ENCODE measurements at regions not wholly inside any gene's neighbourhood (a gene's known extent, or its start where the extent isn't known, plus 50 kb on each side); places are given as distances from the start of the nearest gene placed in this dataset.

DNA sequence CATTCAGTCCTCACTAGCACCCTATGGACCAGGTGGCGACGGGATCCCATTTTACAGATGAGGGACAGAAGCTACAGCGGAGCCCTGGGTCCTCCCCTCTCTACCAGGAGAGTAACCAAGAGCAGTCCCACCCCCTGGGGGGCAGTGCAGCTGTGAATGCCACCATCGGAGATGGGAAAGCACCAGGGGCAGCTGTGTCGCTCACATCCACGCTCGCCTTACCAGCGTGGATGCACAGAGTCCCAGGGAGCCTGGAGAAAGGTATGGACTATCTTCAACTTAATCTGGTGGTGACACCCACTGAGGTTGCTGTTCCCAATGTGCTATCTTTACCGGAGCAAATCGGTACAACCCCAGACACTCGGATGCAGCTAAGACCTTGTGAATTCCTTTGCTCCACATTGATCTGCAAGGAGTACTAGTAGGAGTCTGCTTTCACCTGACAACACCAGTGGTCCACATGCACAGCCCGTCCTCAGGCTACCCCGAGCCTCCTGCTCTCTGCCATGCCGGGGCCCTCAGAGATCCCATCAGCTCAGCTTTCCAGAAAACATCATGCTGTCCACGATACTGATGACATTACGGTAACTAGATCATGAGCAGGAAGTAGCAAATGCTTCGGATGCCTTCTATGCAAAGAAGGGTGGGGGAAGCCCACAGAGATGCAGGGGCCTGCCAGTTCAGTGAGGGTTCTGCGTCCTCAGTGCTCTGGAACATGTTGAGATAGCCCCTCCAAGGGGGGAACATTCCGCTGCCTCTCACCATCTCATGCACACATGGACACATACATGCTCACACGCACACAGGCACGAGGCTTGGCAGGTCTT, 126.0 kb downstream of the CTTN start:
- no peak for DNase-seq (ENCODE audit: low spot score)
- WGBS = 79% methylated on average over 21 of the region's 21 CpGs
- no peak overlapping the region for H3K27ac ChIP-seq (ENCODE audit: low read depth in 1 of 2, low read length in 2 of 2)
- TF ChIP-seq YY1 (IDR thresholded peaks at IDR 0.05) (no peak), HNF4G (IDR thresholded peaks at IDR 0.05) (no peak), TAF1 (conservative IDR thresholded peaks at IDR 0.05) (no peak), JUND (IDR thresholded peaks at IDR 0.05) (no peak), SP1 (IDR thresholded peaks at IDR 0.05) (no peak), FOXA2 (IDR thresholded peaks at IDR 0.05) (no peak), HNF4A (conservative IDR thresholded peaks at IDR 0.05) (no peak), FOXA1 (IDR thresholded peaks at IDR 0.05) (no peak)
- TF ChIP-seq, protein P1, sequence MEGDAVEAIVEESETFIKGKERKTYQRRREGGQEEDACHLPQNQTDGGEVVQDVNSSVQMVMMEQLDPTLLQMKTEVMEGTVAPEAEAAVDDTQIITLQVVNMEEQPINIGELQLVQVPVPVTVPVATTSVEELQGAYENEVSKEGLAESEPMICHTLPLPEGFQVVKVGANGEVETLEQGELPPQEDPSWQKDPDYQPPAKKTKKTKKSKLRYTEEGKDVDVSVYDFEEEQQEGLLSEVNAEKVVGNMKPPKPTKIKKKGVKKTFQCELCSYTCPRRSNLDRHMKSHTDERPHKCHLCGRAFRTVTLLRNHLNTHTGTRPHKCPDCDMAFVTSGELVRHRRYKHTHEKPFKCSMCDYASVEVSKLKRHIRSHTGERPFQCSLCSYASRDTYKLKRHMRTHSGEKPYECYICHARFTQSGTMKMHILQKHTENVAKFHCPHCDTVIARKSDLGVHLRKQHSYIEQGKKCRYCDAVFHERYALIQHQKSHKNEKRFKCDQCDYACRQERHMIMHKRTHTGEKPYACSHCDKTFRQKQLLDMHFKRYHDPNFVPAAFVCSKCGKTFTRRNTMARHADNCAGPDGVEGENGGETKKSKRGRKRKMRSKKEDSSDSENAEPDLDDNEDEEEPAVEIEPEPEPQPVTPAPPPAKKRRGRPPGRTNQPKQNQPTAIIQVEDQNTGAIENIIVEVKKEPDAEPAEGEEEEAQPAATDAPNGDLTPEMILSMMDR (IDR thresholded peaks at IDR 0.05; ENCODE audit: low read depth, low read length, missing input control) = no peak
- TF ChIP-seq, protein P2, sequence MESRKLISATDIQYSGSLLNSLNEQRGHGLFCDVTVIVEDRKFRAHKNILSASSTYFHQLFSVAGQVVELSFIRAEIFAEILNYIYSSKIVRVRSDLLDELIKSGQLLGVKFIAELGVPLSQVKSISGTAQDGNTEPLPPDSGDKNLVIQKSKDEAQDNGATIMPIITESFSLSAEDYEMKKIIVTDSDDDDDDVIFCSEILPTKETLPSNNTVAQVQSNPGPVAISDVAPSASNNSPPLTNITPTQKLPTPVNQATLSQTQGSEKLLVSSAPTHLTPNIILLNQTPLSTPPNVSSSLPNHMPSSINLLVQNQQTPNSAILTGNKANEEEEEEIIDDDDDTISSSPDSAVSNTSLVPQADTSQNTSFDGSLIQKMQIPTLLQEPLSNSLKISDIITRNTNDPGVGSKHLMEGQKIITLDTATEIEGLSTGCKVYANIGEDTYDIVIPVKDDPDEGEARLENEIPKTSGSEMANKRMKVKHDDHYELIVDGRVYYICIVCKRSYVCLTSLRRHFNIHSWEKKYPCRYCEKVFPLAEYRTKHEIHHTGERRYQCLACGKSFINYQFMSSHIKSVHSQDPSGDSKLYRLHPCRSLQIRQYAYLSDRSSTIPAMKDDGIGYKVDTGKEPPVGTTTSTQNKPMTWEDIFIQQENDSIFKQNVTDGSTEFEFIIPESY (IDR thresholded peaks at IDR 0.05) = no peak
- no peaks in the 10 kb centered on the region for H3K27me3 ChIP-seq (ENCODE audit: control insufficient read depth in 4 of 4, insufficient read depth in 4 of 4, low read length in 3 of 4)
- H3K36me3 ChIP-seq (ENCODE audit: control insufficient read depth in 4 of 4, insufficient read depth in 3 of 4, low read depth in 1 of 4, low read length in 3 of 4) = no peaks in the 10 kb centered on the region
- no peak overlapping the region for H3K4me3 ChIP-seq (ENCODE audit: low read depth in 1 of 3, low read length in 3 of 3)
- no peaks in the 10 kb centered on the region for H3K4me1 ChIP-seq (ENCODE audit: control insufficient read depth in 4 of 4, insufficient read depth in 4 of 4, low read length in 3 of 4)
- no peaks in the 10 kb centered on the region for H3K9me3 ChIP-seq (ENCODE audit: control insufficient read depth in 4 of 4, low read length in 3 of 4)
- no peak overlapping the region for H3K9ac ChIP-seq (ENCODE audit: low read depth in 1 of 2, low read length in 2 of 2)

DNA sequence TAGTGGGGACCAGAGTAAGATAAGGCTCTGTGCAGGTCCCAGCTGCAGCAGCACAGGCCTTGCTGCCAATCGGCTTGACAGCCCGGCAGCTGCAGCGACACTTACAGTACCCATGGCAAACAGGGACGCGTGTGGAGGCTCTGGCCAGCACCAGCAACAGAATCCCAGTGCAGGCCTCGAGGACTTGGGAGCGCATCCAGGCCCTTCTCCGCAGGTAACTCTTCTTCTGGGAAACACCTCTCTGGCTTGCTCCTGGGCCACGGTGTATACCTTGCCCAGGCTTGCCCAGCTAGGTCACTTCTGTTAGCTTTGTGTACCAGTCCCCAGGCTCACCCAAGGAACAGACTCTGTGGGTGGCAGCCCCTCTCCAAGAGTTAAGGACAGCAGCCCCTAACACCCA, 126.7 kb downstream of the CTTN start:
- TF ChIP-seq, protein P3, sequence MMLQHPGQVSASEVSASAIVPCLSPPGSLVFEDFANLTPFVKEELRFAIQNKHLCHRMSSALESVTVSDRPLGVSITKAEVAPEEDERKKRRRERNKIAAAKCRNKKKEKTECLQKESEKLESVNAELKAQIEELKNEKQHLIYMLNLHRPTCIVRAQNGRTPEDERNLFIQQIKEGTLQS (IDR thresholded peaks at IDR 0.05) = no peak
- TF ChIP-seq, protein P4, sequence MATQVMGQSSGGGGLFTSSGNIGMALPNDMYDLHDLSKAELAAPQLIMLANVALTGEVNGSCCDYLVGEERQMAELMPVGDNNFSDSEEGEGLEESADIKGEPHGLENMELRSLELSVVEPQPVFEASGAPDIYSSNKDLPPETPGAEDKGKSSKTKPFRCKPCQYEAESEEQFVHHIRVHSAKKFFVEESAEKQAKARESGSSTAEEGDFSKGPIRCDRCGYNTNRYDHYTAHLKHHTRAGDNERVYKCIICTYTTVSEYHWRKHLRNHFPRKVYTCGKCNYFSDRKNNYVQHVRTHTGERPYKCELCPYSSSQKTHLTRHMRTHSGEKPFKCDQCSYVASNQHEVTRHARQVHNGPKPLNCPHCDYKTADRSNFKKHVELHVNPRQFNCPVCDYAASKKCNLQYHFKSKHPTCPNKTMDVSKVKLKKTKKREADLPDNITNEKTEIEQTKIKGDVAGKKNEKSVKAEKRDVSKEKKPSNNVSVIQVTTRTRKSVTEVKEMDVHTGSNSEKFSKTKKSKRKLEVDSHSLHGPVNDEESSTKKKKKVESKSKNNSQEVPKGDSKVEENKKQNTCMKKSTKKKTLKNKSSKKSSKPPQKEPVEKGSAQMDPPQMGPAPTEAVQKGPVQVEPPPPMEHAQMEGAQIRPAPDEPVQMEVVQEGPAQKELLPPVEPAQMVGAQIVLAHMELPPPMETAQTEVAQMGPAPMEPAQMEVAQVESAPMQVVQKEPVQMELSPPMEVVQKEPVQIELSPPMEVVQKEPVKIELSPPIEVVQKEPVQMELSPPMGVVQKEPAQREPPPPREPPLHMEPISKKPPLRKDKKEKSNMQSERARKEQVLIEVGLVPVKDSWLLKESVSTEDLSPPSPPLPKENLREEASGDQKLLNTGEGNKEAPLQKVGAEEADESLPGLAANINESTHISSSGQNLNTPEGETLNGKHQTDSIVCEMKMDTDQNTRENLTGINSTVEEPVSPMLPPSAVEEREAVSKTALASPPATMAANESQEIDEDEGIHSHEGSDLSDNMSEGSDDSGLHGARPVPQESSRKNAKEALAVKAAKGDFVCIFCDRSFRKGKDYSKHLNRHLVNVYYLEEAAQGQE (IDR thresholded peaks at IDR 0.05) = no peak
- TF ChIP-seq FOXA2 (IDR thresholded peaks at IDR 0.05) = no peak
- TF ChIP-seq HNF4A (conservative IDR thresholded peaks at IDR 0.05) = no peak
- TF ChIP-seq, protein P5, sequence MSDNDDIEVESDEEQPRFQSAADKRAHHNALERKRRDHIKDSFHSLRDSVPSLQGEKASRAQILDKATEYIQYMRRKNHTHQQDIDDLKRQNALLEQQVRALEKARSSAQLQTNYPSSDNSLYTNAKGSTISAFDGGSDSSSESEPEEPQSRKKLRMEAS (IDR thresholded peaks at IDR 0.05) = no peak
- no peak for TF ChIP-seq FOXA1 (IDR thresholded peaks at IDR 0.05)
- TF ChIP-seq, protein P2 (IDR thresholded peaks at IDR 0.05) = no peak
- TF ChIP-seq NR2F2 (IDR thresholded peaks at IDR 0.05) = no peak
- no peak for TF ChIP-seq JUND (IDR thresholded peaks at IDR 0.05)
- no peak for TF ChIP-seq RXRA (IDR thresholded peaks at IDR 0.05)
- no peak for TF ChIP-seq RAD21 (IDR thresholded peaks at IDR 0.05)
- TF ChIP-seq SP1 (IDR thresholded peaks at IDR 0.05) = no peak
- no peak for TF ChIP-seq HNF4G (IDR thresholded peaks at IDR 0.05)
- TF ChIP-seq YY1 (IDR thresholded peaks at IDR 0.05) = no peak
- no peak for DNase-seq (ENCODE audit: low spot score)
- Histone ChIP-seq H3K4me3 (ENCODE audit: low read depth in 1 of 3, low read length in 3 of 3) (no peak overlapping the region), H3K9ac (ENCODE audit: low read depth in 1 of 2, low read length in 2 of 2) (no peak overlapping the region), H3K36me3 (ENCODE audit: control insufficient read depth in 4 of 4, insufficient read depth in 3 of 4, low read depth in 1 of 4, low read length in 3 of 4) (no peaks in the 10 kb centered on the region), H3K27me3 (ENCODE audit: control insufficient read depth in 4 of 4, insufficient read depth in 4 of 4, low read length in 3 of 4) (no peaks in the 10 kb centered on the region), H3K9me3 (ENCODE audit: control insufficient read depth in 4 of 4, low read length in 3 of 4) (no peaks in the 10 kb centered on the region), H3K4me1 (ENCODE audit: control insufficient read depth in 4 of 4, insufficient read depth in 4 of 4, low read length in 3 of 4) (no peaks in the 10 kb centered on the region), H3K27ac (ENCODE audit: low read depth in 1 of 2, low read length in 2 of 2) (no peak overlapping the region)
- 87% methylated on average over 9 of the region's 9 CpGs for WGBS

All from liver (tissue), 8 donors.